ENCODE measurements at regions not wholly inside any gene's neighbourhood (a gene's known extent, or its start where the extent isn't known, plus 50 kb on each side); places are given as distances from the start of the nearest gene placed in this dataset.

GRCh38 chr13:97726664-97727280 is 226.7 kb upstream of the IPO5 start (continued):
- TF ChIP-seq REST (IDR thresholded peaks at IDR 0.05; ENCODE audit: unreplicated experiment): no peak

- Histone ChIP-seq H4K20me1 (replicated peaks; ENCODE audit: insufficient read depth) (no peaks in the 10 kb centered on the region), H3K4me1 (ENCODE audit: insufficient read depth) (no peaks in the 10 kb centered on the region), H3K9me2 (ENCODE audit: insufficient read depth) (0 out of 2 replicates have a peak, but pooled peaks cover 3% of the 10 kb centered on the region), H3K27ac (ENCODE audit: low read depth) (no peak overlapping the region), H3F3A (replicated peaks; ENCODE audit: low read depth) (no peaks in the 10 kb centered on the region), H3K79me2 (replicated peaks; ENCODE audit: insufficient read depth) (no peaks in the 10 kb centered on the region), H3K36me3 (ENCODE audit: insufficient read depth) (no peaks in the 10 kb centered on the region), H3K4me2 (no peak overlapping the region), H3K27me3 (ENCODE audit: insufficient read depth) (no peaks in the 10 kb centered on the region), H2AFZ (no peak overlapping the region), H3K4me3 (no peak overlapping the region)
- TF ChIP-seq JUNB (IDR thresholded peaks at IDR 0.05; ENCODE audit: unreplicated experiment): no peak
- no peak for TF ChIP-seq REST (IDR thresholded peaks at IDR 0.05; ENCODE audit: unreplicated experiment)
- TF ChIP-seq CREB1 (CRISPR knock-in tag; IDR thresholded peaks at IDR 0.05; ENCODE audit: low read depth): no peak
- ATAC-seq (no peak), DNase-seq (ENCODE audit: low spot score) (no peak)
- peaks cover 8% of the 10 kb centered on the region; the same call in 2 of the 3 replicates for H3K36me3 Mint-ChIP-seq (ENCODE audit: low read depth)
- peaks cover 6% of the 10 kb centered on the region for H3K27me3 Mint-ChIP-seq (ENCODE audit: insufficient read depth, low read depth, poor library complexity)
- H3K4me1 Mint-ChIP-seq: no peaks in the 10 kb centered on the region
- no peak overlapping the region for H3K27ac Mint-ChIP-seq
- peaks cover 22% of the 10 kb centered on the region for H3K9me3 Mint-ChIP-seq
- H3K4me3 Mint-ChIP-seq: no peak overlapping the region
These were observed 225.5 kb upstream of the IPO5 start for GRCh38 chr13:97727991-97728390.

DNA sequence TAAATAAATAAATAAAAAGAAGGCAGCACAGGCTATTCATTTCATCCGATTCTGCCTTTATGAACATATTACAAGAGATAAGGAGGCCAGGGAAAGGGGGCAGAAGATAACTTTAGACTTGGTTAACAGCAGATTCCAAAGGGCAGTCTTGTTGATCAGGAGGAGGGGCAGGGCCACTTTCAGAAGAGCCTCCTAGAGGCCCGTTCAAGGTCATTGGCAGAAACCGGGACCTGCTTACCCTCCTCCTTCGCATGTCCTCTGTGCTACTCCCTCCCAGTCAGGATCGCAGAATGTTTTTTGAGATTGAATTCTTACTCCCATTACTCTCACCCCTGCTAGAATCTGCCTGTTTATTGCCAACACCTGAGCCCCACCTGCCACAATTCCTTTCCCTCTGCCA is 217.0 kb upstream of the IPO5 start:
- no peaks in the 10 kb centered on the region for H3K27me3 ChIP-seq (ENCODE audit: insufficient read depth)
- no peaks in the 10 kb centered on the region for H3K79me2 ChIP-seq (replicated peaks; ENCODE audit: insufficient read depth)
- no peak overlapping the region for H3K27ac ChIP-seq (ENCODE audit: low read depth)
- peaks cover 2% of the 10 kb centered on the region for H3K27me3 Mint-ChIP-seq (ENCODE audit: insufficient read depth, low read depth, poor library complexity)
- no peaks in the 10 kb centered on the region for H3F3A ChIP-seq (replicated peaks; ENCODE audit: low read depth)
- no peaks in the 10 kb centered on the region for H3K9me2 ChIP-seq (ENCODE audit: insufficient read depth)
- H3K4me3 ChIP-seq: no peak overlapping the region
- H3K9me3 Mint-ChIP-seq: peaks cover 1% of the 10 kb centered on the region; the same call in 2 of the 3 replicates
- no peak for ATAC-seq
- H3K4me2 ChIP-seq: no peak overlapping the region
- no peaks in the 10 kb centered on the region for H3K4me1 Mint-ChIP-seq
- H3K4me3 Mint-ChIP-seq: no peak overlapping the region
- H3K36me3 ChIP-seq (ENCODE audit: insufficient read depth): no peaks in the 10 kb centered on the region
- H3K27ac Mint-ChIP-seq: no peak overlapping the region
- no peaks in the 10 kb centered on the region; the same call in 2 of the 3 replicates for H3K36me3 Mint-ChIP-seq (ENCODE audit: low read depth)
- no peaks in the 10 kb centered on the region for H3K4me1 ChIP-seq (ENCODE audit: insufficient read depth)
- no peak overlapping the region for H2AFZ ChIP-seq
- no peaks in the 10 kb centered on the region for H4K20me1 ChIP-seq (replicated peaks; ENCODE audit: insufficient read depth)
- no peak for DNase-seq (ENCODE audit: low spot score)
- TF ChIP-seq ZNF462 (CRISPR knock-in tag; IDR thresholded peaks at IDR 0.05) (no peak), JUNB (IDR thresholded peaks at IDR 0.05; ENCODE audit: unreplicated experiment) (no peak)
